ENCODE measurements at regions not wholly inside any gene's neighbourhood (a gene's known extent, or its start where the extent isn't known, plus 50 kb on each side); places are given as distances from the start of the nearest gene placed in this dataset.
A peak's percentile ranks its signal among the peaks of the same experiment; 100 is the strongest.

DNA sequence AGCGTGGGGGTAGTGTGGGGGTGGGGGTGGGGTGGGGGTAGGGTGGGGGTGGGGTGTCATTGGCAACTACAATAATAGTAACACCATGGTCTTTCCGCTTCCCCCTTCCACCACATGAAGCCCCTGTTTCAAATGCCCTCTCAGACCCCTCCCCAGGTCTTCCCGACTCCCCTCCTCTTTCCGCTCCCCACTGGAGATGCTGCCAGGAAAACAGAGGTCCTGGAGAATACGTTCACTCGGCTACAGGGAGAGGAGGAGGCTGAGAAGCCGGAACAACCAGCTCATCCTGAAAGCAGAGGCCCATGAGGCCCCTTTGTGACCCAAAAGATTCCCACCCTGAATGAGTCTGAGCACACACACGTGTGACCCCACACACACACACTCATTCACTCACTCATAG lies 75.4 kb downstream of the CPN2 start:
- TF ChIP-seq, protein P1, sequence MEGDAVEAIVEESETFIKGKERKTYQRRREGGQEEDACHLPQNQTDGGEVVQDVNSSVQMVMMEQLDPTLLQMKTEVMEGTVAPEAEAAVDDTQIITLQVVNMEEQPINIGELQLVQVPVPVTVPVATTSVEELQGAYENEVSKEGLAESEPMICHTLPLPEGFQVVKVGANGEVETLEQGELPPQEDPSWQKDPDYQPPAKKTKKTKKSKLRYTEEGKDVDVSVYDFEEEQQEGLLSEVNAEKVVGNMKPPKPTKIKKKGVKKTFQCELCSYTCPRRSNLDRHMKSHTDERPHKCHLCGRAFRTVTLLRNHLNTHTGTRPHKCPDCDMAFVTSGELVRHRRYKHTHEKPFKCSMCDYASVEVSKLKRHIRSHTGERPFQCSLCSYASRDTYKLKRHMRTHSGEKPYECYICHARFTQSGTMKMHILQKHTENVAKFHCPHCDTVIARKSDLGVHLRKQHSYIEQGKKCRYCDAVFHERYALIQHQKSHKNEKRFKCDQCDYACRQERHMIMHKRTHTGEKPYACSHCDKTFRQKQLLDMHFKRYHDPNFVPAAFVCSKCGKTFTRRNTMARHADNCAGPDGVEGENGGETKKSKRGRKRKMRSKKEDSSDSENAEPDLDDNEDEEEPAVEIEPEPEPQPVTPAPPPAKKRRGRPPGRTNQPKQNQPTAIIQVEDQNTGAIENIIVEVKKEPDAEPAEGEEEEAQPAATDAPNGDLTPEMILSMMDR (IDR thresholded peaks at IDR 0.05; ENCODE audit: insufficient read depth, low read length), result no peak
- DNase-seq (ENCODE audit: low read depth), result no peak
- no peak overlapping the region for H3K4me3 ChIP-seq (ENCODE audit: low read depth, low read length)

DNA sequence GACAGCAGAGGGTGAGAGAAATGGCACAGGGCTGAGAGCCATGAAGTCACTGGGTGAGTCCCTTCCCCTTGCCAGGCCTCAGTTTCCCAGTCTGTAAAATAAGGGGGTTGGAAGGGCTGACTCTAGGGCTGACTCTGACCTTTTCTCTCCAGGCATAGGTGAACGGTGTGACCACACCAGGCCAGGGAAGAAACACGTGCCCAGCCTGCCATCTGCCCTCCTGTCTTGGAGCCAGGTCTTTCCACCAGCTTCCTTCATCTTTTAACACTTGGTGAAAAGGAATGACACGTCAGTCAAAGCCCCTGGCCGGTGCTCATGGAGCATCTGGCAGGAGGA lies 74.4 kb downstream of the CPN2 start:
- TF ChIP-seq, protein P1 (IDR thresholded peaks at IDR 0.05; ENCODE audit: insufficient read depth, low read length), result no peak
- no peak overlapping the region for H3K4me3 ChIP-seq (ENCODE audit: low read depth, low read length)
- no peak for DNase-seq (ENCODE audit: low read depth)

DNA sequence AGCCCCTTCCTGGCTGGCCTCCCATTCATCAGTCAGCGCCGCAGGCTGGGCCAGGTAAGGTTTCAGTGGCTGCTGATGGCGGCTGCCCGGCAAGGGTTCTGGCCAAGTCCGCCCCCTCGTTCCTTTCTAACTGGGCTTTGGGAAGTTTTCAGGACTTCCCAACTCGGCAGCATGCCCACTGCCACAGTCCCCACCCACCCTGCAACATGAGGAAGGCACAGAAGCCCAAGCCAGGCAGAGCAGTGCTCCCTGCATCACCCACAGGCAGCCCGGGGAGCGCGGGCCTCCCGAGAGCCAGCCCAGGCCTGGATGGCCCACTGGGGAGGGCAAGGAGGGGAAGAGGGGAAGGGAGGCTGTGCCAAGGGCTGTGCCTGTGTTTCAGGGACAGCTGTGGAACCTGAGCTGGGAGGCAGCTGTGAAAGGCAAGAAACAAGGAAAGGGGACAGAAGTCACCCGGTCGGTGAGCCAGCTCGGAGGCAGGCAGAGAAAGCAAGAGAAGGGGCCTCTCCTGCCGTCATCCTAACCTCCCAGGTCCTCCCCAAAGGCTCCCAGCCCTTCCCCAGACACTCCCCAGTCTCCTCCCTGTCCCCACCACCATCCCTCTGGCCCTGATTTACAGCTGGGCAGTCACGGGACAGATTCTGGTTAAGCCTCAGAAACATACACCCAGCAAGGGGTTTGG lies 73.9 kb downstream of the CPN2 start:
- no peak overlapping the region for H3K4me3 ChIP-seq (ENCODE audit: low read depth, low read length)
- peak; percentile 71 for DNase-seq (ENCODE audit: low read depth)
- TF ChIP-seq, protein P1 (IDR thresholded peaks at IDR 0.05; ENCODE audit: insufficient read depth, low read length), result no peak

DNA sequence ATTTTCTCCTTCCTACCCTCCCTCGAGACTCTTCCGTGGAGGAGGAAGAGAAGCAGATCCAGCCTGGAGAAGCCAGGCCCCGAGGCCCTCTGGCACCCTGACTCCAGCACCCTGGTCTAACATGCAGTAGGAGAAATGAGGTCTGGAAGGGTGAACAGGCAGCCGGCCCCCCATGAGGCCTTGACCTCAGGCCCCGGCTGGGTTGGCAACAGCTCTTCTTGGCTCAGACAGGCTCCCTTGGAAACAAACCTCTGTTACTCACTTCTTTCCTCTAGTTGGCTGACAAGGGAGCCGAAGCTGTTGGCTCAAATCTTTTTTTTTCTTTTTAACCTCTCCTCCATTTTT lies 73.4 kb downstream of the CPN2 start:
- TF ChIP-seq, protein P1 (IDR thresholded peaks at IDR 0.05; ENCODE audit: insufficient read depth, low read length), result no peak
- DNase-seq (ENCODE audit: low read depth), result peak; percentile 89
- H3K4me3 ChIP-seq (ENCODE audit: low read depth, low read length), result no peak overlapping the region

DNA sequence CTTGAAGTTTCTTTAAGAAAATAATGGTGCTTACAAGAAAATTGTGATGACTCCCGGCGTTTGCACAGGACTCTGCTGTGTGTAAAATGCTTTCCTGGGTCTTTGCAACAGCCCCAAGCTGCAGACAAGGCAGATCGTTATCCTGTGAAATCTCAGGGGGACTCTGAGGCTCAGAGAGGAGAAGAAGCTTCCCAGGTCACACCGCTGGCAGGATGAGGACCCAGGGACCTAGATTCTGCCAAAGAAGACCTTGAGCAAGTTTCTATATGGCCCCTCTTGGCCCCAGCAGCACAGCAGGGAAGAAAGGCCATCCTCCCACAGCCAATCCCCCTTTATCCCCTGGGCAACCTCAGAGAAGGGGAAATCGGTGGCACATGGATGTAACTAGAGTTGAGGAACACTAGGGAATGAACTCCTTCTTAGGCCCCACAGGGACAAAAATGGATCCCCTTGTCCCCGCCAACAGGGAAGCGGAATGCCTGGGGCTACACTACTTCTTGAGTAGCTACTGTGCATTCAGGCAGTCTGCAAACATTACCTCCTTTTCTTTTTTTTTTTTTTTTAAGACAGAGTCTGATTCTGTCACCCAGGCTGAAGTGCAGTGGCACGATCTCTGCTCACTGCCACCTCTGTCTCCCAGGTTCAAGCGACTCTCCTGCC lies 72.8 kb downstream of the CPN2 start:
- no peak overlapping the region for H3K4me3 ChIP-seq (ENCODE audit: low read depth, low read length)
- DNase-seq (ENCODE audit: low read depth), result no peak
- TF ChIP-seq, protein P1 (IDR thresholded peaks at IDR 0.05; ENCODE audit: insufficient read depth, low read length), result no peak

DNA sequence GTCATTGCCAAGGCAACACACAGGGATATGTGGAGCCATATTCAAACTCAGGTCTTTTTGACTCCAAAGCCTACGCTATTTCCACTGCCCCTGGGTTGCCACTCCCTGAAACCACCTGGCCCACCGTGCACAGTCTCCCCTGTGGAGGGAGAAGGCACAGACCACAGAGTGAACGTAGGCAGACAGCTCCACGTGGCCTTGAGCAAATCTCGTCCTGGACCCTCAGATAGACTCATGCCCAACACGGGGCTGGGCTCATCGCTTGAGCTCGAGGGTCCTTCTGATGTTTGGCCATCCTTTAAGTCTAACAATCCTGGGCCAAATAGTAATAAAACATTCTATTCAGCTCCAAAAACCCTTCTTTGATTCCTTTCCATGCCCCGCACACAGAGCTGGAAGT lies 72.0 kb downstream of the CPN2 start:
- TF ChIP-seq, protein P1 (IDR thresholded peaks at IDR 0.05; ENCODE audit: insufficient read depth, low read length), result no peak
- H3K4me3 ChIP-seq (ENCODE audit: low read depth, low read length), result no peak overlapping the region
- no peak for DNase-seq (ENCODE audit: low read depth)
